Stomach (tissue), 8 donors: ENCODE measurements at regions not wholly inside any gene's neighbourhood (a gene's known extent, or its start where the extent isn't known, plus 50 kb on each side); places are given as distances from the start of the nearest gene placed in this dataset.

Experiments
- DNase-seq, 2 donors: peaks; one replicate each; pipeline versions ENCODE4 v3.0.0 to v3.0.0-alpha.2; 2013 to 2019
- H3K27ac ChIP-seq, 5 donors: fragments of 200-600 bp in 4 of 5; sonication (generic) in 4 of 5; one replicate each; pipeline ENCODE4 v1.5.1; 2013 to 2019; ENCODE audit warnings: mild to moderate bottlenecking in 1 of 5, moderate library complexity in 1 of 5
- H3K27me3 ChIP-seq, 3 donors: fragments of 200-600 bp; sonication (generic); one replicate each; pipeline ENCODE4 v1.5.1; 2017 to 2019; ENCODE audit warnings: mixed run types in 1 of 3
- H3K36me3 ChIP-seq, 4 donors: fragments of 200-600 bp; sonication (generic); 1 replicate in 3 of 4; 2 replicates in 1 of 4; pipeline ENCODE4 v1.5.1; 2016 to 2019
- H3K4me1 ChIP-seq, 4 donors: fragments of 200-600 bp; sonication (generic); one replicate each; pipeline ENCODE4 v1.5.1; 2016 to 2019
- H3K4me3 ChIP-seq, 4 donors: fragments of 200-600 bp; sonication (generic) in 3 of 4; one replicate each; pipeline ENCODE4 v1.5.1; 2016 to 2019; ENCODE audit warnings: mild to moderate bottlenecking in 1 of 4
- H3K9me3 ChIP-seq, 4 donors: fragments of 200-600 bp; sonication (generic); one replicate each; pipeline ENCODE4 v1.5.1; 2016 to 2019
- EP300 ChIP-seq: sonication (generic); formaldehyde crosslinking; IDR thresholded peaks from one replicate; pipeline ENCODE4 v1.6.1; 2017; ENCODE audit warnings: antibody characterized with exemption
- POLR2A ChIP-seq, 4 donors: fragments of 450-650 bp; IDR thresholded peaks; one replicate each; pipeline ENCODE4 v1.6.1; 2016; ENCODE audit warnings: antibody characterized with exemption in 4 of 4, control low read depth in 2 of 4, mild to moderate bottlenecking in 1 of 4, moderate library complexity in 1 of 4
- POLR2AphosphoS5 ChIP-seq, 3 donors: sonication (generic); formaldehyde crosslinking; IDR thresholded peaks; one replicate each; pipeline ENCODE4 v1.6.1; 2016; ENCODE audit warnings: antibody characterized with exemption in 3 of 3
- WGBS, 5 donors: extraction: QIAGEN DNeasy Blood & Tissue Kit in 3 of 5; methylation state at CpG; one replicate each; pipeline versions ENCODE4 v1.1.5 to v1.1.7; 2013 to 2018; 5-methylcytosine and 5-hydroxymethylcytosine counted together
- intact Hi-C: fragments of 100-400 bp; cut with DNase I; formaldehyde crosslinking; loops from one replicate; pipeline ENCODE4 v1.15.1; 2023; ENCODE audit warnings: low total_unique reads
- TF ChIP-seq, protein P1 (sequence below), 7 experiments: fragments of 450-650 bp in 4 of 7; fragments of 200-600 bp in 3 of 7; sonication (generic) in 3 of 7; IDR thresholded peaks; one replicate each; pipeline ENCODE4 v1.5.1; 2016 to 2019; ENCODE audit warnings: antibody characterized with exemption in 7 of 7, control low read depth in 2 of 7, mild to moderate bottlenecking in 1 of 7
- donor health status: healthy with polysubstance abuse.
- donor health status: Bipolar disorder and iron deficiency.
- donor health status: healthy.

DNA sequence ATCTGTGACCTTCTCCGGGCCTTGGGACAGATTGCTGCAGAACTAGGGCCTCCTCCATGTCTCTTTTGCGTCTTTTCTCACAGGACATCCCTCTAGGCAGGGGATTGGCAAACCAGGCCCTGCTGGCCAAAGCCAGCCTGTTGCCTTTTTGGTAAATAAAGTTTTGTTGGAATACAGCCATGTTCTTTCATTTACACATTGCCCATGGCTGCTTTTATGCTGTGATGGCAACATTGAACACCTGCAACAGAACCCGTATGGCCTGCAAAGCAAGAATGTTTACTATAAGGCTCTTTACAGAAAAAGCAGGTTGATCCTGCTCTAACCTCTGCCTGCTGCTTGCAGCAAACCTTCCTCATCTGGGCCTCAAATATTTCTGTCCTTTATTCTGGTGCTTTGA is 56.8 kb upstream of the B3GAT1 start:
- no peaks in the 10 kb centered on the region for H3K9me3 ChIP-seq
- intact Hi-C loops, result no loop called here
- WGBS, 5 donors, result 40 to 64% (median 62%) methylated on average over 3 of the region's 3 CpGs
- peaks cover 0 to 30% (median 10%) of the 10 kb centered on the region in 4 donors for H3K4me1 ChIP-seq
- DNase-seq, result peak; percentile 50 to 61
- H3K36me3 ChIP-seq, result no peaks in the 10 kb centered on the region
- no peak for TF ChIP-seq POLR2A (IDR thresholded peaks at IDR 0.05)
- TF ChIP-seq, protein P1, sequence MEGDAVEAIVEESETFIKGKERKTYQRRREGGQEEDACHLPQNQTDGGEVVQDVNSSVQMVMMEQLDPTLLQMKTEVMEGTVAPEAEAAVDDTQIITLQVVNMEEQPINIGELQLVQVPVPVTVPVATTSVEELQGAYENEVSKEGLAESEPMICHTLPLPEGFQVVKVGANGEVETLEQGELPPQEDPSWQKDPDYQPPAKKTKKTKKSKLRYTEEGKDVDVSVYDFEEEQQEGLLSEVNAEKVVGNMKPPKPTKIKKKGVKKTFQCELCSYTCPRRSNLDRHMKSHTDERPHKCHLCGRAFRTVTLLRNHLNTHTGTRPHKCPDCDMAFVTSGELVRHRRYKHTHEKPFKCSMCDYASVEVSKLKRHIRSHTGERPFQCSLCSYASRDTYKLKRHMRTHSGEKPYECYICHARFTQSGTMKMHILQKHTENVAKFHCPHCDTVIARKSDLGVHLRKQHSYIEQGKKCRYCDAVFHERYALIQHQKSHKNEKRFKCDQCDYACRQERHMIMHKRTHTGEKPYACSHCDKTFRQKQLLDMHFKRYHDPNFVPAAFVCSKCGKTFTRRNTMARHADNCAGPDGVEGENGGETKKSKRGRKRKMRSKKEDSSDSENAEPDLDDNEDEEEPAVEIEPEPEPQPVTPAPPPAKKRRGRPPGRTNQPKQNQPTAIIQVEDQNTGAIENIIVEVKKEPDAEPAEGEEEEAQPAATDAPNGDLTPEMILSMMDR (IDR thresholded peaks at IDR 0.05), result no peak
- no peak for TF ChIP-seq EP300
- no peak for TF ChIP-seq POLR2AphosphoS5 (IDR thresholded peaks at IDR 0.05)
- H3K4me3 ChIP-seq, result peak overlapping the region in 2 of 4 donors; percentile 18 to 38
- peak overlapping the region; percentile 48 to 85 (median 77) for H3K27ac ChIP-seq
- peaks cover 0 to 59% (median 0%) of the 10 kb centered on the region in 3 donors for H3K27me3 ChIP-seq

DNA sequence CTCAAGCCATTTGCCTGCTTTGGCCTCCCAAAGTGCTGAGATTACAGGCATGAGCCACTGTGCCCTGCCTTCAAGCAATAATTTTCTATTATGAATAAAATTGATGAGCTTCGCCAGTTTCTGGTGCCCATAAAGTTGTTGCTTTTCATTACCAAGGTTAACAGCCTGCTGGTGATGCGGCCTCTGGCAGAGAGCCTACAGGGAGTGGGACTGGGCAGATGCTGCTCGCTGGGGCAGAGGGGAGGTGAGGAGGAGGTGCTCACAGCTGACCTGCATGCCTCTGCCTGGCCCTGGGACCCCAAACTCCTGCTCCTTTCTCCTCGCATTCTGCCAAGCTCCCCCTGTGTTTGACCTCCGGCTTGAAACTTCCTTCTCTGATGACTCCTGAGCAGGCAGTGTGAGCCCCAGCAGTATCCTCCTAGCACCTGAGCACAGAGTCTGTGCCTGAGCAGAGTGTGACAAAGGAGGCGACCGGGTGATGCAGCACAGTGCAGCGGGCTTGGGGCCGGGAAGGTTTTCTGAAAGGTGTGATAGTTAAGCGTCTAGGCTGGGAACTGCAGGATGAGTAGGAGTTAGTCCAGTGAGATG is 56.1 kb upstream of the B3GAT1 start:
- TF ChIP-seq, protein P1 (IDR thresholded peaks at IDR 0.05), result no peak
- no peak for TF ChIP-seq POLR2AphosphoS5 (IDR thresholded peaks at IDR 0.05)
- TF ChIP-seq EP300, result no peak
- TF ChIP-seq POLR2A (IDR thresholded peaks at IDR 0.05), result no peak
- peak in 1 of 2 donors; percentile 27 for DNase-seq
- H3K27me3 ChIP-seq, result peaks cover 0 to 58% (median 0%) of the 10 kb centered on the region in 3 donors
- peak overlapping the region; percentile 48 to 85 (median 77) for H3K27ac ChIP-seq
- peak overlapping the region in 3 of 4 donors; percentile 18 to 38 (median 27) for H3K4me3 ChIP-seq
- WGBS, 5 donors, result 68 to 85% (median 78%) methylated on average over 10 of the region's 10 CpGs
- H3K9me3 ChIP-seq, result no peaks in the 10 kb centered on the region
- H3K4me1 ChIP-seq, result peaks cover 0 to 26% (median 10%) of the 10 kb centered on the region in 4 donors
- H3K36me3 ChIP-seq, result no peaks in the 10 kb centered on the region
- intact Hi-C loops, result no loop called here

DNA sequence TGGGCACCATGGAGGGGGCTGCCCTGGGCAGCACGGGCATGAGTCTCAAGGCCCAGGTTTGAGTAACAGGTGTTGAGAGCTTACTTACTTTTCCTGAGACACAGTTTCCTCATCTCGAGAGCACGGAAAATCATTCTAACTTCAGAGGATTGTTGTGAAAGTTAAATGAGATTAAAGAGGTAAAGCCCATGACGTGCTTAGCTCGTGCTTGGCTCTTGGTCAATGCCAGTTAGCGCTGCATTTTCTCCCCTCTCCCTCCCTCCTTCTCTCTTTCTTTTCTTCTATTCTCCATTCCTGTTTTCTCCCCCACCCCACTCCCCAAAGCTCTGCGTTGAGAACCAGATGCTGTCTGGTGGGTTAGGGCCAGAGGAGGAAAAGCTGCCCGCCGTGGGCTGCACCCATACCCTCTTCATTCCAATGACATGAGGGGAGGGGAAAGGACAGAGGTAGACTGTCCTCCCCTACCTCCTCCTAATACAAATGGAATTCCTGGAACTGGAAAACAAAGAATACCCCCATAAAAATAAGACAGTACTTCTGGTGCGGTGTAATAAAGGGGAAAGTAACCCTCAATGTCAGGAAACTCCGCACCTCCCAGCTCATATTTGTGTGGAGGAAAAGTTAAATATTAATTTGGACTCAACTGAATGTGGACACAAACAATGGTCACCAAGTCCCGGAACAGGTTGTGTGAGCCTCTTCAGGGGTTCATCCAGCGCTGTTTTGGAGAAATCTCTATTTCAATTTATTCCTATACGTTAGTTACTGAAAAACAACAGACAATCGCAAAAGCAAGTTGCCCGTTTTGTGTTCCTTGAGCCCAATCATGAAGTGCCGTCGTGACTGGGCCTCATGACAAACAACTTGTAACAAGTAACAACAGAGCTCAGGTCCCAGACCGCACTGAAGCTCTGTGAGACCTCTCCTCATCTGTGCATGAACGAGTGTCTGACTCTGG is 54.8 kb upstream of the B3GAT1 start:
- TF ChIP-seq POLR2A (IDR thresholded peaks at IDR 0.05) (no peak), POLR2AphosphoS5 (IDR thresholded peaks at IDR 0.05) (no peak), EP300 (no peak)
- TF ChIP-seq, protein P1 (IDR thresholded peaks at IDR 0.05), result no peak
- Histone ChIP-seq H3K27me3 (peaks cover 0 to 46% (median 0%) of the 10 kb centered on the region in 3 donors), H3K36me3 (no peaks in the 10 kb centered on the region), H3K4me1 (peaks cover 0 to 26% (median 10%) of the 10 kb centered on the region in 4 donors), H3K4me3 (peak overlapping the region; percentile 4 to 38 (median 22)), H3K27ac (peak overlapping the region; percentile 70 to 85 (median 79)), H3K9me3 (no peaks in the 10 kb centered on the region)
- DNase-seq, result peak; percentile 60 to 67
- intact Hi-C loops, result no loop called here
- WGBS, 5 donors, result 31 to 48% (median 38%) methylated on average over 20 of the region's 20 CpGs

DNA sequence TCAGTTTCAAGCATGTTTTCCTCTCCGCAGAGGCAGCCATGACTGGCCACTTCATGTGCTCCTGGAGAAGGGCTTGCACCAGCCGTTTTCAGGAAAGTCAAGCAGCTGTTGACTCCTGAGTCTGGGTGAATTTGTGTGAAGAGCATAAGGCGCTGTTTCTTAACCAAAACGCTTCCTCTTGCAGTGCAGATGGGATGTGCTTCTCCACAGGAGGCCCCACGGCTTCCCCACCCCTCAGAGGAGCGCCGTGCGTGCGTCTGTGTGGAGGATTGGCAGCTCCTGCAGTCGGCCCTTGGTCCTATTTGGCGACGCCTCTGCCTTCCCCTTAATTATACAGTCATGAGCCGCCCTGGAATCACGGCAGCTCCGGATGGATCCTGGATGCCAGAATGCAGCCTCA is 54.1 kb upstream of the B3GAT1 start:
- peak; percentile 47 to 66 for DNase-seq
- peak overlapping the region; percentile 4 to 38 (median 22) for H3K4me3 ChIP-seq
- H3K36me3 ChIP-seq, result no peaks in the 10 kb centered on the region
- peaks cover 0 to 26% (median 10%) of the 10 kb centered on the region in 4 donors for H3K4me1 ChIP-seq
- TF ChIP-seq EP300 (no peak), POLR2A (IDR thresholded peaks at IDR 0.05) (no peak), POLR2AphosphoS5 (IDR thresholded peaks at IDR 0.05) (peak in 1 of 3 donors; percentile 30)
- TF ChIP-seq, protein P1 (IDR thresholded peaks at IDR 0.05), result no peak
- H3K9me3 ChIP-seq, result no peaks in the 10 kb centered on the region
- H3K27ac ChIP-seq, result peak overlapping the region; percentile 70 to 85 (median 79)
- WGBS, 5 donors, result 7 to 29% (median 10%) methylated on average over 5 to 15 of the region's 15 CpGs
- intact Hi-C loops, result no loop called here
- H3K27me3 ChIP-seq, result peaks cover 0 to 39% (median 0%) of the 10 kb centered on the region in 3 donors
